Tibial nerve (tissue), 4 donors: ENCODE measurements at regions not wholly inside any gene's neighbourhood (a gene's known extent, or its start where the extent isn't known, plus 50 kb on each side); places are given as distances from the start of the nearest gene placed in this dataset.

Experiments used
- DNase-seq, 2 donors: peaks; one replicate each; pipeline ENCODE4 v3.0.0-alpha.2; 2019; ENCODE audit warnings: low spot score in 2 of 2
- H3K27ac ChIP-seq, 4 donors: fragments of 200-600 bp; sonication (generic) in 3 of 4; one replicate each; pipeline ENCODE4 v1.5.1; 2017 to 2019; ENCODE audit warnings: mild to moderate bottlenecking in 1 of 4
- H3K27me3 ChIP-seq, 2 donors: fragments of 200-600 bp; sonication (generic) in 1 of 2; one replicate each; pipeline versions ENCODE4 v1.5.1 to v1.6.0; 2017 to 2019
- H3K36me3 ChIP-seq, 3 donors: fragments of 200-600 bp; sonication (generic); one replicate each; pipeline ENCODE4 v1.5.1; 2018 to 2019
- H3K4me1 ChIP-seq, 4 donors: fragments of 200-600 bp; sonication (generic) in 3 of 4; one replicate each; pipeline ENCODE4 v1.5.1; 2017 to 2019
- H3K4me3 ChIP-seq, 4 donors: fragments of 200-600 bp; sonication (generic) in 3 of 4; one replicate each; pipeline ENCODE4 v1.5.1; 2017 to 2019; ENCODE audit warnings: mild to moderate bottlenecking in 1 of 4, moderate library complexity in 1 of 4
- H3K9me3 ChIP-seq, 4 donors: fragments of 200-600 bp; sonication (generic) in 3 of 4; one replicate each; pipeline ENCODE4 v1.5.1; 2017 to 2019
- EP300 ChIP-seq, 2 donors: sonication (generic); formaldehyde crosslinking; IDR thresholded peaks; one replicate each; pipeline ENCODE4 v1.6.1; 2017; ENCODE audit warnings: antibody characterized with exemption in 2 of 2, mild to moderate bottlenecking in 1 of 2
- POLR2A ChIP-seq, 2 donors: fragments of 450-650 bp; IDR thresholded peaks; one replicate each; pipeline ENCODE4 v1.6.1; 2017; ENCODE audit warnings: antibody characterized with exemption in 2 of 2, mild to moderate bottlenecking in 2 of 2, moderate library complexity in 2 of 2
- WGBS, 2 donors: methylation state at CpG; one replicate each; pipeline ENCODE4 v1.1.5; 2018; 5-methylcytosine and 5-hydroxymethylcytosine counted together
- TF ChIP-seq, protein P1 (sequence below), 5 experiments: fragments of 200-600 bp in 3 of 5; fragments of 450-650 bp in 2 of 5; sonication (generic) in 3 of 5; IDR thresholded peaks; one replicate each; pipeline ENCODE4 v1.5.1; 2016 to 2019; ENCODE audit warnings: antibody characterized with exemption in 5 of 5, mild to moderate bottlenecking in 3 of 5, moderate library complexity in 2 of 5

- Histone ChIP-seq H3K4me3 (no peak overlapping the region), H3K27ac (no peak overlapping the region), H3K27me3 (no peaks in the 10 kb centered on the region), H3K9me3 (peaks cover 0 to 10% (median 0%) of the 10 kb centered on the region in 4 donors), H3K36me3 (no peaks in the 10 kb centered on the region), H3K4me1 (no peaks in the 10 kb centered on the region)
- 48 to 60% methylated on average over 2 of the region's 2 CpGs for WGBS, 2 donors
- no peak for DNase-seq
- TF ChIP-seq POLR2A (IDR thresholded peaks at IDR 0.05) (no peak), EP300 (IDR thresholded peaks at IDR 0.05) (no peak)
- TF ChIP-seq, protein P1, sequence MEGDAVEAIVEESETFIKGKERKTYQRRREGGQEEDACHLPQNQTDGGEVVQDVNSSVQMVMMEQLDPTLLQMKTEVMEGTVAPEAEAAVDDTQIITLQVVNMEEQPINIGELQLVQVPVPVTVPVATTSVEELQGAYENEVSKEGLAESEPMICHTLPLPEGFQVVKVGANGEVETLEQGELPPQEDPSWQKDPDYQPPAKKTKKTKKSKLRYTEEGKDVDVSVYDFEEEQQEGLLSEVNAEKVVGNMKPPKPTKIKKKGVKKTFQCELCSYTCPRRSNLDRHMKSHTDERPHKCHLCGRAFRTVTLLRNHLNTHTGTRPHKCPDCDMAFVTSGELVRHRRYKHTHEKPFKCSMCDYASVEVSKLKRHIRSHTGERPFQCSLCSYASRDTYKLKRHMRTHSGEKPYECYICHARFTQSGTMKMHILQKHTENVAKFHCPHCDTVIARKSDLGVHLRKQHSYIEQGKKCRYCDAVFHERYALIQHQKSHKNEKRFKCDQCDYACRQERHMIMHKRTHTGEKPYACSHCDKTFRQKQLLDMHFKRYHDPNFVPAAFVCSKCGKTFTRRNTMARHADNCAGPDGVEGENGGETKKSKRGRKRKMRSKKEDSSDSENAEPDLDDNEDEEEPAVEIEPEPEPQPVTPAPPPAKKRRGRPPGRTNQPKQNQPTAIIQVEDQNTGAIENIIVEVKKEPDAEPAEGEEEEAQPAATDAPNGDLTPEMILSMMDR (IDR thresholded peaks at IDR 0.05): no peak
Measured at GRCh38 chr18:25725501-25725900, 364.9 kb downstream of the SS18 start.

- Histone ChIP-seq H3K27ac (no peak overlapping the region), H3K36me3 (no peaks in the 10 kb centered on the region), H3K9me3 (peaks cover 0 to 10% (median 0%) of the 10 kb centered on the region in 4 donors), H3K4me3 (no peak overlapping the region), H3K27me3 (no peaks in the 10 kb centered on the region), H3K4me1 (no peaks in the 10 kb centered on the region)
- DNase-seq: no peak
- WGBS, 2 donors: 80 to 84% methylated on average over 4 of the region's 4 CpGs
- TF ChIP-seq, protein P1 (IDR thresholded peaks at IDR 0.05): no peak
- TF ChIP-seq POLR2A (IDR thresholded peaks at IDR 0.05): no peak
- TF ChIP-seq EP300 (IDR thresholded peaks at IDR 0.05): no peak
Measured at GRCh38 chr18:25724997-25725396, 365.4 kb downstream of the SS18 start.

- Histone ChIP-seq H3K4me3 (no peak overlapping the region), H3K9me3 (peaks cover 0 to 10% (median 0%) of the 10 kb centered on the region in 4 donors), H3K4me1 (no peaks in the 10 kb centered on the region), H3K27ac (no peak overlapping the region), H3K36me3 (no peaks in the 10 kb centered on the region), H3K27me3 (no peaks in the 10 kb centered on the region)
- DNase-seq: no peak
- TF ChIP-seq EP300 (IDR thresholded peaks at IDR 0.05) (no peak), POLR2A (IDR thresholded peaks at IDR 0.05) (no peak)
- TF ChIP-seq, protein P1 (IDR thresholded peaks at IDR 0.05): no peak
- 96 to 98% methylated on average over 2 of the region's 2 CpGs for WGBS, 2 donors
Measured at GRCh38 chr18:25724121-25724520, 366.3 kb downstream of the SS18 start.

DNA sequence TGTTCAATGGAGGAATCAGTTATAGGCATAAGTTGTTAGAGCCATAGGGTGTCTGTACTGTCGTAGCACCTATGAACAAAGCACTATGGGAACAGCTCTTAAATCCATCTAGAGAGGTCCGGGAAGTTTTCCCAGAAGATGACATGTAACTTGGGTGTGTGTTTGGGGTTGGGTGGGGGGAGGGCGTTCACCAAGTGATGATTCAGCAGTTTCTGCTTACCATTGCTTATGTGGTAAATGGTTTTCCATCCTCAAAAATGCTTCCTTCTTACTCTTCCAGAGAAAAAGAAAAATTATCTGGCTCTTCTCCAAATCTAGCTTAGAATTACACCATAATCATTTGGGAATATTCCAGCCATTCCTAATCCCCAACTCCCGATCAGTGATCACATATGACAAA is 361.1 kb upstream of the ZNF521 start:
- no peaks in the 10 kb centered on the region for H3K36me3 ChIP-seq
- no peak for DNase-seq
- no peaks in the 10 kb centered on the region for H3K27me3 ChIP-seq
- no peak overlapping the region for H3K4me3 ChIP-seq
- no peak overlapping the region for H3K27ac ChIP-seq
- peaks cover 0 to 40% (median 0%) of the 10 kb centered on the region in 4 donors for H3K9me3 ChIP-seq
- TF ChIP-seq EP300 (IDR thresholded peaks at IDR 0.05) (no peak), POLR2A (IDR thresholded peaks at IDR 0.05) (no peak)
- TF ChIP-seq, protein P1 (IDR thresholded peaks at IDR 0.05): no peak
- WGBS, 2 donors: 83 to 85% methylated on average over 4 of the region's 4 CpGs
- H3K4me1 ChIP-seq: no peaks in the 10 kb centered on the region

GRCh38 chr18:25710981-25711380 is 359.0 kb upstream of the ZNF521 start:
- no peaks in the 10 kb centered on the region for H3K36me3 ChIP-seq
- no peak overlapping the region for H3K27ac ChIP-seq
- no peaks in the 10 kb centered on the region for H3K27me3 ChIP-seq
- H3K4me3 ChIP-seq: no peak overlapping the region
- TF ChIP-seq, protein P1 (IDR thresholded peaks at IDR 0.05): no peak
- TF ChIP-seq POLR2A (IDR thresholded peaks at IDR 0.05) (no peak), EP300 (IDR thresholded peaks at IDR 0.05) (no peak)
- 42 to 44% methylated on average over 3 of the region's 3 CpGs for WGBS, 2 donors
- no peaks in the 10 kb centered on the region for H3K4me1 ChIP-seq
- DNase-seq: no peak
- H3K9me3 ChIP-seq: peaks cover 0 to 25% (median 0%) of the 10 kb centered on the region in 4 donors
